ENCODE measurements at regions not wholly inside any gene's neighbourhood (a gene's known extent, or its start where the extent isn't known, plus 50 kb on each side); places are given as distances from the start of the nearest gene placed in this dataset.

- intact Hi-C loops (cut with DNase I) = no loop called here
- no peak for DNase-seq (ENCODE audit: extremely low spot score)
- TF ChIP-seq POLR2AphosphoS5 (IDR thresholded peaks at IDR 0.05) (no peak), CTCF (IDR thresholded peaks at IDR 0.05) (no peak), POLR2A (IDR thresholded peaks at IDR 0.05; ENCODE audit: low read depth) (no peak), EP300 (IDR thresholded peaks at IDR 0.05) (no peak)
- 88% methylated on average over 4 of the region's 4 CpGs for WGBS
- Histone ChIP-seq H3K27ac (replicated peaks in 1 of 4) (no peak overlapping the region), H3K4me1 (no peaks in the 10 kb centered on the region), H3K9me3 (no peaks in the 10 kb centered on the region), H3K27me3 (no peaks in the 10 kb centered on the region), H3K36me3 (no peaks in the 10 kb centered on the region), H3K4me3 (no peak overlapping the region)
Observed at GRCh38 chr18:5611221-5611620, 67.4 kb upstream of the EPB41L3 start.

DNA sequence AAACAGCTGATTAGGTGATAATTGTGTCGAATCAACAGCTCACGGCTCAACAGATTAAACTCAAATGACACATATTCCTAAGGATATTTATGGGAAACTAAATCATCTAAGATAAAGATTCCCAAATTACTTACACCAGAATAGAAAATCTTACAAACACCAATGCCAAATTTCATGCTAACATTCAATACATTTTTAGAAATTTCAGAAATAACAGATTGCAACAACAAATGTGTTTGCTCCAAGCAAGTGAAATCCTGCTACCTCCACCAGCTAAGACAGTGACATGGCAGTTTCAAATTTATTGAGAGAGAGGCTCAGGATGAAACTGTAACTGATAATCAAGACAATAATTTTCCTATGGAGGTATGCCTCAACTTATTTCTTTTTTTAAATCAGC lies 65.0 kb upstream of the EPB41L3 start:
- no peak overlapping the region for H3K4me3 ChIP-seq
- no peak for DNase-seq (ENCODE audit: extremely low spot score)
- no peaks in the 10 kb centered on the region for H3K36me3 ChIP-seq
- 93% methylated on average over 2 of the region's 2 CpGs for WGBS
- intact Hi-C loops (cut with DNase I) = no loop called here
- H3K4me1 ChIP-seq = no peaks in the 10 kb centered on the region
- no peaks in the 10 kb centered on the region for H3K9me3 ChIP-seq
- TF ChIP-seq POLR2A (IDR thresholded peaks at IDR 0.05; ENCODE audit: low read depth) (no peak), POLR2AphosphoS5 (IDR thresholded peaks at IDR 0.05) (no peak), EP300 (IDR thresholded peaks at IDR 0.05) (no peak), CTCF (IDR thresholded peaks at IDR 0.05) (no peak)
- H3K27me3 ChIP-seq = no peaks in the 10 kb centered on the region
- H3K27ac ChIP-seq (replicated peaks in 1 of 4) = no peak overlapping the region

GRCh38 chr18:5606951-5607350 lies 63.2 kb upstream of the EPB41L3 start:
- DNase-seq (ENCODE audit: extremely low spot score) = no peak
- no peaks in the 10 kb centered on the region for H3K36me3 ChIP-seq
- no peak overlapping the region for H3K27ac ChIP-seq (replicated peaks in 1 of 4)
- intact Hi-C loops (cut with DNase I) = no loop called here
- H3K9me3 ChIP-seq = no peaks in the 10 kb centered on the region
- H3K4me3 ChIP-seq = no peak overlapping the region
- TF ChIP-seq EP300 (IDR thresholded peaks at IDR 0.05) (no peak), CTCF (IDR thresholded peaks at IDR 0.05) (no peak), POLR2AphosphoS5 (IDR thresholded peaks at IDR 0.05) (no peak), POLR2A (IDR thresholded peaks at IDR 0.05; ENCODE audit: low read depth) (no peak)
- no peaks in the 10 kb centered on the region for H3K27me3 ChIP-seq
- 73% methylated on average over 6 of the region's 6 CpGs for WGBS
- no peaks in the 10 kb centered on the region for H3K4me1 ChIP-seq

- WGBS = 60% methylated on average over 2 of the region's 2 CpGs
- H3K36me3 ChIP-seq = no peaks in the 10 kb centered on the region
- intact Hi-C loops (cut with DNase I) = no loop called here
Observed at GRCh38 chr18:5604778-5605177, 61.0 kb upstream of the EPB41L3 start.

More at GRCh38 chr18:5604778-5605177, 61.0 kb upstream of the EPB41L3 start:
- Histone ChIP-seq H3K4me3 (no peak overlapping the region), H3K27me3 (no peaks in the 10 kb centered on the region), H3K4me1 (no peaks in the 10 kb centered on the region), H3K9me3 (no peaks in the 10 kb centered on the region), H3K27ac (replicated peaks in 1 of 4) (no peak overlapping the region)
- no peak for DNase-seq (ENCODE audit: extremely low spot score)
- TF ChIP-seq POLR2A (IDR thresholded peaks at IDR 0.05; ENCODE audit: low read depth) (no peak), POLR2AphosphoS5 (IDR thresholded peaks at IDR 0.05) (no peak), CTCF (IDR thresholded peaks at IDR 0.05) (no peak), EP300 (IDR thresholded peaks at IDR 0.05) (no peak)

Measured in esophagus muscularis mucosa (tissue), 4 donors.